Smooth muscle cell of the brain vasculature (primary cell): ENCODE measurements at regions not wholly inside any gene's neighbourhood (a gene's known extent, or its start where the extent isn't known, plus 50 kb on each side); places are given as distances from the start of the nearest gene placed in this dataset.

Source experiments
- DNase-seq: peaks from one replicate; pipeline ENCODE4 v3.0.0-alpha.2; 2012; ENCODE audit warnings: low read depth, low spot score

- no peak for DNase-seq
Observed at GRCh38 chr5:77844623-77845323, 68.6 kb upstream of the TBCA start.

DNA sequence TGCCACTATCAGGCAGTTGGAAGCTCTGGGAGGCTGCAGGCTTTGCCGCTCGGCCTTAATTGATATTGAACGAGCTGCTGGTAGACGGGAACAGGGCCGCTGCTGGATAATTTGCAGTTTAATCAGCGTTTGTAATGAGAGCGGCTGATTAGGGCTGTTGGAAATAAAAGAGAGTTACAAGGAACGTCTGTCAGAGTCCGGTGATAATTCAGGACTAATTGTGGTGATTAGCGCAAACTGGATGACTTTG lies 68.2 kb upstream of the TBCA start:
- DNase-seq, result no peak

DNA sequence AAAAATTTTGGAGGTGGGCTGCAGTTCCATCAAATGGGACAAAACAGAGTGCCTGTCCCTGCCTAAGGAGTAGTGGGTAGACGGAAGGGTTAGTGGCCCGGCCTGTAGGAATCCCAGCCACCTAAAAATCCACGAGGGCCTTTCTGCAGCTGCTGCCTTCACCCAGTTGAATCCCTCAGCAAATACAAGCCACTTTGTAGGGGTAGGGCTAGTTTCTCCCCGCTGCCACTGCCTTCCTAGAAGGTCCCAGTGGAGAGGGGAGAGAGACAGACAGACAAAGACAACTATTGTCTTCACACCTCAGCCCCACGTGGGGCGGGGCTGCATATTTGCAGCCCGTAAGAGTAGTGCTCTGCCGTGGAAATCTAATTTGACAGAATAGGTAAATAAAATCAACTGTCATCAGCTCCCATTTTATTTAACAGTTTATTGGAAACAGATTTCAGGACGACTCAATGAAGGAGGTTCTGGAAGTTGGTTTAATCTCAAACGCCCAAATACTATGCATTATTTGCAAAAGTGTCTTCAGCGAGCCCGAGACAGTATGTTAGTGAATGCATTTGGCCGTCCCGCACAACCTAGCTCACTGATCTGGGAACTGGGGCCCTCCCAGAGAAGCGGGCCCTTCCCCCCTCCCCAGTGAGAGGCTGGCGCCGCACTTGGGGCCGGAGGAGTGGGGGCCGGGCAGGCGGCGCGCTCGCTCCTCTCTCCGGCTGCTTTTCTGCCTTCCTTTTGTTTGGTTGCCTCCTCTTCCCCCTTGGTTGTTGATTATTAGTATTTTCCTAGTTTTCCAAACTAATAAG lies 67.6 kb upstream of the TBCA start:
- no peak for DNase-seq

GRCh38 chr5:77842243-77842642 lies 66.1 kb upstream of the TBCA start:
- DNase-seq, result no peak

DNA sequence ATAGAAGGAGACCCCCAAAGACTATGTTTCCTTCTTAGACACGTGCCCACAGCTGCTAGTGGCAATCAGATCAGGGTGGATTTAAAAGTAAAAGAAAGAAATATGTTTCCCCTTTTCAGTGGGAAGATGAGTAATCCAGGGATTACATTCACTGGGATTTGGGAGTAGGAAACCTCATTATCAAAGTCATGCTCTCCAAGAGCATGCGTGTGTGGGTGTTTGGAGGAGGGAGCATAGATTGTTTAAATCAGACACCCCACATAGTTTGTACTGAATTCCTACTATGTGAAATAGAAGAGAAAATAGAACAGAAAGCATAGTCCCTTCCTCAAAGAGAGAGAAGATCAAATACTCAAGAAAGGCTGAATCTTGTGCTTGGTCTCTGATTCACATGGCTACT lies 65.5 kb upstream of the TBCA start:
- DNase-seq, result no peak

GRCh38 chr5:77840930-77841329 lies 64.8 kb upstream of the TBCA start:
- no peak for DNase-seq

- DNase-seq, result no peak
Observed at GRCh38 chr5:77839691-77840090, 63.6 kb upstream of the TBCA start.

DNA sequence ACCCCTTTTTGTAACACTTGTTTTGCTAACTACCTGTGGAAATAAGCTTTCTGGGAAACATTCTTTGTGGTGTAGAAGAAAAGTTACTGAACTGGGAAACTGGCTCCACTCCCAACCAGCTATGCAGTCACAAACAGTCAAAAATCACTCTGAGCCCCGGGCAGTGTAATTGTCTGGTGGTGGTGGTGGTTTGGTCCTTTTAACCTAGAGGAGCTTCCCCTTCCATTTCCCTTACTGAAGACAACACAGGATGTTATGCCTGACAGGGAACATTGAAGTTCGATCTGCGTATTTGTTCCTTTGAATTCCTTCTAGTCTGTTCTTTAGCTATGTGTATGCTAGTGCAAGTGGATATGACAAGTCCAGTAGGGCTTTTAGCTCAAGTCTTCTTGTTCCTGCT lies 56.8 kb upstream of the TBCA start:
- no peak for DNase-seq

DNA sequence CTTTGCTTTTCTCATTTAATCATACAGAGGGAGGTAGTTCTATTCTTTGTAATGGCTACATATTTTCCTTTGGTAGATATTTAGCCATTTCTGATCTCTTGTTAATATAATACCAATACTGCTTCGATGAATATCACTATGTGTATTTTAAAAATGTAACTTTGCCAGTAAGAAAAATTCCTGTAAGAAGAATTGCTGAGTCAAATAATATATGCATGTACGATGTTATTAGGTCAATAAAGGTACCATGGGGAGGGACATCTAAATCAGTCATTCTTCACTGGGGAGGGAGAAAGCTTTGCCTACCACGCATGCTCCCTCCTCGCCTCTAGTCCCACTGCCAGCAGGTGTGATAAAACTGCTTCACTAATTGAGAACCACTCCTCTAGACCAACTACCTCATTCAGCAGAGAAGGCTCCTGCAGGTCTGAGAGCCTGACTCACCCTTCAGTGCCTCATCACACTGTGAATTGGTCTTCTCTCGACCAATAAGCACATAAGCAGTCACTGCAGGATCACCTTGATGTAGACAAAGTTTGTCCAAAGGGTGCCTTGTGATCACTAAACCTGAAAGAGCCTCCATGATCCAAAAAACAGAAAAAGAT lies 56.1 kb upstream of the TBCA start:
- DNase-seq, result no peak

DNA sequence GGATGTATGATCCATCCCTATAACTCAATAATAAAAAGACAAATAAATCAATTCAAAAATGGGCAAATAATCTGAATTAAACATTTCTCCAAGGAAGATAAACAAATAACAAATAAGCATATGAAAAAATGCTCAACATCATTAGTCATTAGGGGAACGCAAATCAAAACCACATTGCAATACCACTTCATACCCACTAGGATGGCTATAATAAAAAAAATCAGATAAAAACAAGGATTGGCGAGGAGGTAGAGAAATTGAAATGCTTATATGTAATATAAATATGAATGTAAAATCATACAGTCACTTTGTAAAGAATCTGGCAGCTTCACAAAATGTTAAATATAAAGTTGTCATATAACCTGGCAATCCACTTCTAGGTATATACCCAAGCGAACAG lies 52.3 kb upstream of the TBCA start:
- no peak for DNase-seq
